HCT116 (cell line): ENCODE measurements at regions not wholly inside any gene's neighbourhood (a gene's known extent, or its start where the extent isn't known, plus 50 kb on each side); places are given as distances from the start of the nearest gene placed in this dataset.

ENCODE experiments used
- ATAC-seq: fragments of 200-7000 bp; cut with Tn5 transposase; 2 replicates; pipeline ENCODE4 v1.9.1; 2020; ENCODE audit warnings: mild to moderate bottlenecking, moderate library complexity
- BruUV-seq: library from RNA; stranded (reverse); fragments of 400-500 nt; replicated peaks from 2 replicates; lab custom pipeline; 2021; lab: Mats Ljungman, UMichigan
- CTCF ChIA-PET: fragments of 300-600 bp; sonication (Branson Sonifier 250); formaldehyde crosslinking; loops from one replicate; lab custom pipeline; 2021; ENCODE audit warnings: antibody characterized with exemption; lab: Charles Lee
- POLR2A ChIA-PET: fragments of 300-600, 350-600 bp; sonication (Branson Sonifier 250); formaldehyde crosslinking; loops from one replicate; lab custom pipeline; 2021; ENCODE audit warnings: antibody characterized with exemption; lab: Charles Lee
- RAD21 ChIA-PET, 2 experiments: fragments of 300-600 bp; sonication (Branson Sonifier 250); formaldehyde crosslinking; loops; one replicate each; lab custom pipeline; 2023; ENCODE audit warnings: low total read pairs in 2 of 2; ENCODE audit not compliant: uncharacterized antibody in 2 of 2, unreplicated experiment in 2 of 2, low non-redundant PET in 1 of 2; lab: Charles Lee
- DNase-seq: peaks from one replicate; pipeline ENCODE4 v3.0.0-alpha.2; 2010; ENCODE audit warnings: low read depth, low spot score
- H2AFZ ChIP-seq: fragments of 200-600 bp; shearing (Covaris generic), sonication (generic); 2 replicates; pipeline ENCODE4 v1.6.1; 2017; ENCODE audit warnings: low read depth, mixed run types, mixed read lengths, antibody characterized with exemption, low read length; ENCODE audit not compliant: poor library complexity, severe bottlenecking
- H3K27ac ChIP-seq: 2 replicates; pipeline ENCODE4 v1.5.1; 2012; ENCODE audit warnings: low read depth, low read length
- H3K27me3 ChIP-seq: fragments of 200-600 bp; sonication (generic); 2 replicates; pipeline ENCODE4 v1.6.1; 2016; ENCODE audit warnings: mixed run types, low read length, mixed read lengths; ENCODE audit not compliant: insufficient read depth
- H3K36me3 ChIP-seq, 2 experiments: fragments of 200-500 bp in 1 of 2; fragments of 200-600 bp in 1 of 2; sonication (Bioruptor generic) in 1 of 2; sonication (generic) in 1 of 2; 2 replicates each; pipeline versions ENCODE4 v1.5.1 to v1.6.1; 2014 to 2016; ENCODE audit warnings: low read length in 2 of 2, inconsistent platforms in 1 of 2, mixed read lengths in 1 of 2, mixed run types in 1 of 2; ENCODE audit not compliant: insufficient read depth in 2 of 2, control insufficient read depth in 1 of 2
- H3K4me1 ChIP-seq, 2 experiments: fragments of 200-600 bp in 1 of 2; sonication (generic) in 1 of 2; 2 replicates each; pipeline versions ENCODE4 v1.5.1 to v1.6.1; 2012 to 2017; ENCODE audit warnings: low read length in 2 of 2, inconsistent platforms in 1 of 2, mild to moderate bottlenecking in 1 of 2, mixed read lengths in 1 of 2, mixed run types in 1 of 2, moderate library complexity in 1 of 2; ENCODE audit not compliant: insufficient read depth in 2 of 2, control insufficient read depth in 1 of 2
- H3K4me2 ChIP-seq: fragments of 200-600 bp; sonication (generic); 2 replicates; pipeline ENCODE4 v1.6.1; 2017; ENCODE audit warnings: mixed run types, low read length, mixed read lengths
- H3K4me3 ChIP-seq, 2 experiments: fragments of 200-600 bp in 1 of 2; sonication (generic) in 1 of 2; replicated peaks in 1 of 2; 2 replicates each; pipeline ENCODE4 v1.5.1; 2011 to 2016; ENCODE audit warnings: low read length in 2 of 2, control low read depth in 1 of 2, low read depth in 1 of 2, mild to moderate bottlenecking in 1 of 2, mixed read lengths in 1 of 2, mixed run types in 1 of 2
- H3K79me2 ChIP-seq: fragments of 200-600 bp; sonication (generic); 2 replicates; pipeline ENCODE4 v1.6.1; 2017; ENCODE audit warnings: mild to moderate bottlenecking, mixed run types, low read length, moderate library complexity, mixed read lengths; ENCODE audit not compliant: insufficient read depth
- H3K9ac ChIP-seq: fragments of 200-600 bp; sonication (generic); 2 replicates; pipeline ENCODE4 v1.6.1; 2016; ENCODE audit warnings: low read length, mixed read lengths
- H3K9me2 ChIP-seq: fragments of 200-600 bp; sonication (generic), shearing (Covaris generic); 2 replicates; pipeline ENCODE4 v1.6.1; 2017; ENCODE audit warnings: mixed run types, mild to moderate bottlenecking, moderate library complexity; ENCODE audit not compliant: insufficient read depth
- H3K9me3 ChIP-seq, 2 experiments: fragments of 200-500 bp in 1 of 2; fragments of 200-600 bp in 1 of 2; sonication (Bioruptor generic) in 1 of 2; sonication (generic) in 1 of 2; 2 replicates each; pipeline ENCODE4 v1.6.1; 2014 to 2017; ENCODE audit warnings: low read length in 2 of 2, mixed read lengths in 2 of 2, inconsistent platforms in 1 of 2, low read depth in 1 of 2, mild to moderate bottlenecking in 1 of 2, mixed run types in 1 of 2, moderate library complexity in 1 of 2; ENCODE audit not compliant: control insufficient read depth in 1 of 2, insufficient read depth in 1 of 2
- H4K20me1 ChIP-seq: fragments of 200-600 bp; sonication (generic), shearing (Covaris generic); 2 replicates; pipeline ENCODE4 v1.6.1; 2017; ENCODE audit warnings: mixed run types, mild to moderate bottlenecking, moderate library complexity; ENCODE audit not compliant: insufficient read depth
- EZH2 ChIP-seq: fragments of 200-600 bp; sonication (generic); IDR thresholded peaks from 2 replicates; pipeline ENCODE4 v1.6.1; 2017; ENCODE audit warnings: antibody characterized with exemption, mixed run types
- FOSL1 ChIP-seq: IDR thresholded peaks from 2 replicates; pipeline ENCODE4 v1.6.1; 2012; ENCODE audit warnings: low read depth
- JUND ChIP-seq: IDR thresholded peaks from 2 replicates; pipeline ENCODE4 v1.6.1; 2012
- SIN3A ChIP-seq: IDR thresholded peaks from 2 replicates; pipeline ENCODE4 v1.6.1; 2012; ENCODE audit warnings: low read depth
- SP1 ChIP-seq: IDR thresholded peaks from 2 replicates; pipeline ENCODE4 v1.6.1; 2012; ENCODE audit warnings: low read depth
- SRF ChIP-seq: IDR thresholded peaks from 2 replicates; pipeline ENCODE4 v1.6.1; 2012; ENCODE audit warnings: low read depth
- YY1 ChIP-seq: IDR thresholded peaks from 2 replicates; pipeline ENCODE4 v1.6.1; 2011; ENCODE audit warnings: low read length, low read depth, moderate library complexity, mild to moderate bottlenecking; ENCODE audit not compliant: insufficient replicate concordance; ENCODE audit errors: extremely low read depth
- ZNF274 ChIP-seq: fragments of 200-500 bp; sonication (Bioruptor generic); IDR thresholded peaks from 2 replicates; pipeline ENCODE4 v1.6.1; 2014; ENCODE audit warnings: mild to moderate bottlenecking, low read depth, low read length, inconsistent platforms
- intact Hi-C: fragments of 100-400 bp; cut with micrococcal nuclease; formaldehyde crosslinking; loops from 2 replicates; pipeline ENCODE4 v1.10.0; 2022
- TF ChIP-seq, protein P1 (sequence below): IDR thresholded peaks from 2 replicates; pipeline ENCODE4 v1.6.1; 2012
- TF ChIP-seq, protein P2 (sequence below), 3 experiments: fragments of 200-600 bp in 1 of 3; sonication (generic) in 1 of 3; IDR thresholded peaks in 2 of 3; conservative IDR thresholded peaks in 1 of 3; 2 replicates each; pipeline ENCODE4 v1.5.1; 2012 to 2017; ENCODE audit warnings: low read depth in 2 of 3, low read length in 2 of 3, antibody characterized with exemption in 1 of 3, borderline replicate concordance in 1 of 3, control low read depth in 1 of 3, mild to moderate bottlenecking in 1 of 3, mixed read lengths in 1 of 3, mixed run types in 1 of 3, moderate library complexity in 1 of 3; ENCODE audit not compliant: insufficient read depth in 1 of 3
- TF ChIP-seq, protein P3 (sequence below): IDR thresholded peaks from 2 replicates; pipeline ENCODE4 v1.6.1; 2012

DNA sequence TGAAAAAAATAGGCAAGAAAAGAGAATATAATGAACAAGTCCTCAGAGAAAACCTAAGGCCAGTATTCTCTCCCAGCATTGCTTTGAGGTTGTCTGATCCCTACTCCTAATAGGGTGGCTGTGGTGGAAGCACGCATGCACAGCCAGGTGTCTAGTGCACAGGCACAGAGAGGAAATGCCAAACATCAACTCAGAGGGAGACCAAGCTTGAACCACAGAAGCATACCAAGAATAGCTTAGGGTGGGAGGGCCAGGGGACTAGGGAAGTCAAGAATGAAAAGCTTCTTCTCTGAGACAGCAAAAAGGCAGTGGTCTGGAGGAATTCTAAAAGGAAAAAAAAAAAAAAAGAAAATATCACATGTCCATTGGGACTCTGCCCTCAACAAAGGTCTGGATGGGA is 244.1 kb upstream of the API5 start:
- Histone ChIP-seq H3K27me3 (no peaks in the 10 kb centered on the region), H3K4me3 (no peak overlapping the region), H3K4me1 (no peaks in the 10 kb centered on the region), H4K20me1 (no peaks in the 10 kb centered on the region), H3K79me2 (no peaks in the 10 kb centered on the region), H3K27ac (no peak overlapping the region), H3K36me3 (no peaks in the 10 kb centered on the region), H3K9ac (no peak overlapping the region), H3K9me3 (peaks cover 0 to 9% of the 10 kb centered on the region in 2 experiments; a peak in 2 of 4 replicates), H2AFZ (no peak overlapping the region), H3K4me2 (no peak overlapping the region), H3K9me2 (no peaks in the 10 kb centered on the region)
- ChIA-PET RAD21 (no interaction called here), CTCF (no interaction called here), POLR2A (no interaction called here)
- no TSS peak for BruUV-seq
- TF ChIP-seq SP1 (no peak), SIN3A (no peak), ZNF274 (no peak), SRF (no peak), JUND (no peak)
- TF ChIP-seq, protein P1, sequence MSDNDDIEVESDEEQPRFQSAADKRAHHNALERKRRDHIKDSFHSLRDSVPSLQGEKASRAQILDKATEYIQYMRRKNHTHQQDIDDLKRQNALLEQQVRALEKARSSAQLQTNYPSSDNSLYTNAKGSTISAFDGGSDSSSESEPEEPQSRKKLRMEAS = no peak
- TF ChIP-seq, protein P2, sequence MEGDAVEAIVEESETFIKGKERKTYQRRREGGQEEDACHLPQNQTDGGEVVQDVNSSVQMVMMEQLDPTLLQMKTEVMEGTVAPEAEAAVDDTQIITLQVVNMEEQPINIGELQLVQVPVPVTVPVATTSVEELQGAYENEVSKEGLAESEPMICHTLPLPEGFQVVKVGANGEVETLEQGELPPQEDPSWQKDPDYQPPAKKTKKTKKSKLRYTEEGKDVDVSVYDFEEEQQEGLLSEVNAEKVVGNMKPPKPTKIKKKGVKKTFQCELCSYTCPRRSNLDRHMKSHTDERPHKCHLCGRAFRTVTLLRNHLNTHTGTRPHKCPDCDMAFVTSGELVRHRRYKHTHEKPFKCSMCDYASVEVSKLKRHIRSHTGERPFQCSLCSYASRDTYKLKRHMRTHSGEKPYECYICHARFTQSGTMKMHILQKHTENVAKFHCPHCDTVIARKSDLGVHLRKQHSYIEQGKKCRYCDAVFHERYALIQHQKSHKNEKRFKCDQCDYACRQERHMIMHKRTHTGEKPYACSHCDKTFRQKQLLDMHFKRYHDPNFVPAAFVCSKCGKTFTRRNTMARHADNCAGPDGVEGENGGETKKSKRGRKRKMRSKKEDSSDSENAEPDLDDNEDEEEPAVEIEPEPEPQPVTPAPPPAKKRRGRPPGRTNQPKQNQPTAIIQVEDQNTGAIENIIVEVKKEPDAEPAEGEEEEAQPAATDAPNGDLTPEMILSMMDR (IDR thresholded peaks at IDR 0.05 in 2 of 3, conservative IDR thresholded peaks at IDR 0.05 in 1 of 3; ENCODE audit: borderline replicate concordance in 1 of 3, insufficient read depth in 1 of 3, low read depth in 2 of 3, low read length in 2 of 3) = no peak
- DNase-seq (no peak), ATAC-seq (no peak)
- intact Hi-C loops = no loop called here

DNA sequence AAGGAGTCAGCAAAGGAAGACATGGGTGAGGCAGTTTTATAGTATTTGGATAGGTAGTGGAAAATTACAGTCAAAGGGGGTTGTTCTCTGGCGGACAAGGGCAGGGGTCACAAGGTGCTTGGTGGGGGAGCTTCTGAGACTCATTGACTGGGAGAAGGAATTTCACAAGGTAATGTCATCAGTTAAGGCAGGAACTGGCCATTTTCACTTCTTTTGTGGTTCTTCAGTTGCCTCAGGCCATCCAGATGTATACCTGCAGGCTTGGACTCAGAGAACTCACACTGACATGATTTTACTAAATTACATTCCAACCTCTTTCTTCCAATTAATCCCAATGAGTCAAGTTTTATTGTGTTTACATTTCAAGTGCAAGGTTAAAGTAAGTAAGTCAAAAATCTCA is 240.5 kb upstream of the API5 start:
- H3K4me1 ChIP-seq = no peaks in the 10 kb centered on the region
- no peaks in the 10 kb centered on the region for H4K20me1 ChIP-seq
- no peaks in the 10 kb centered on the region for H3K27me3 ChIP-seq
- TF ChIP-seq EZH2 (no peak), JUND (no peak), YY1 (no peak), FOSL1 (no peak), SIN3A (no peak)
- TF ChIP-seq, protein P3, sequence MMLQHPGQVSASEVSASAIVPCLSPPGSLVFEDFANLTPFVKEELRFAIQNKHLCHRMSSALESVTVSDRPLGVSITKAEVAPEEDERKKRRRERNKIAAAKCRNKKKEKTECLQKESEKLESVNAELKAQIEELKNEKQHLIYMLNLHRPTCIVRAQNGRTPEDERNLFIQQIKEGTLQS = no peak
- ATAC-seq (no peak), DNase-seq (no peak)
- BruUV-seq = no TSS peak
- intact Hi-C loops = no loop called here
- no peaks in the 10 kb centered on the region for H3K79me2 ChIP-seq
- no peak overlapping the region for H3K4me2 ChIP-seq
- H3K27ac ChIP-seq = no peak overlapping the region
- peaks cover 0 to 6% of the 10 kb centered on the region in 2 experiments; a peak in 1 of 4 replicates for H3K9me3 ChIP-seq
- no peak overlapping the region for H3K4me3 ChIP-seq
- H3K9ac ChIP-seq = no peak overlapping the region
- H2AFZ ChIP-seq = no peak overlapping the region
- ChIA-PET POLR2A (no interaction called here), CTCF (no interaction called here), RAD21 (no interaction called here)
- H3K9me2 ChIP-seq = no peaks in the 10 kb centered on the region
- H3K36me3 ChIP-seq = no peaks in the 10 kb centered on the region
